HG03097 (cell line): ENCODE measurements at regions not wholly inside any gene's neighbourhood (a gene's known extent, or its start where the extent isn't known, plus 50 kb on each side); places are given as distances from the start of the nearest gene placed in this dataset.
"Not testable (repeated sequence)": the region's sequence is repeated elsewhere in the genome, so short reads cannot be mapped to it uniquely, and the experiment has no call there.

Experiments
- ATAC-seq: cut with Tn5 transposase; IDR thresholded peaks from one replicate; pipeline ENCODE4 v1.9.1; 2021; ENCODE audit not compliant: unreplicated experiment, low FRiP score

GRCh38 chr6:164751395-164751794, 558.0 kb downstream of the C6orf118 start:
- no peak for ATAC-seq

- ATAC-seq: no peak
Measured at GRCh38 chr6:164750128-164750527, 559.3 kb downstream of the C6orf118 start.

GRCh38 chr6:164749221-164750064, 560.0 kb downstream of the C6orf118 start:
- ATAC-seq: no peak

GRCh38 chr6:164744301-164744700, 565.1 kb downstream of the C6orf118 start:
- ATAC-seq: no peak

GRCh38 chr6:164741938-164742451, 567.4 kb downstream of the C6orf118 start:
- no peak for ATAC-seq

GRCh38 chr6:164736090-164736489, 573.3 kb downstream of the C6orf118 start:
- not testable (repeated sequence) for ATAC-seq

GRCh38 chr6:164731539-164731938, 577.9 kb downstream of the C6orf118 start:
- no peak for ATAC-seq

GRCh38 chr6:164721460-164721859, 587.9 kb downstream of the C6orf118 start:
- ATAC-seq: no peak

- no peak for ATAC-seq
Measured at GRCh38 chr6:164700497-164700896, 608.9 kb downstream of the C6orf118 start.

- no peak for ATAC-seq
Measured at GRCh38 chr6:164695896-164696295, 613.5 kb downstream of the C6orf118 start.

GRCh38 chr6:164694386-164694785, 615.0 kb downstream of the C6orf118 start:
- no peak for ATAC-seq

- no peak for ATAC-seq
Measured at GRCh38 chr6:164693944-164694343, 615.5 kb downstream of the C6orf118 start.

- ATAC-seq: no peak
Measured at GRCh38 chr6:164692772-164693510, 616.5 kb downstream of the C6orf118 start.

GRCh38 chr6:164690702-164691500, 618.5 kb downstream of the C6orf118 start:
- no peak for ATAC-seq

- ATAC-seq: no peak
Measured at GRCh38 chr6:164690241-164690640, 619.2 kb downstream of the C6orf118 start.

GRCh38 chr6:164665328-164665727, 644.1 kb downstream of the C6orf118 start:
- no peak for ATAC-seq

- ATAC-seq: no peak
Measured at GRCh38 chr6:164663634-164664033, 645.8 kb downstream of the C6orf118 start.

GRCh38 chr6:164661716-164662115, 647.7 kb downstream of the C6orf118 start:
- ATAC-seq: no peak

GRCh38 chr6:164660781-164661180, 648.6 kb downstream of the C6orf118 start:
- ATAC-seq: no peak

- no peak for ATAC-seq
Measured at GRCh38 chr6:164640956-164641355, 668.4 kb downstream of the C6orf118 start.
